ENCODE measurements at regions not wholly inside any gene's neighbourhood (a gene's known extent, or its start where the extent isn't known, plus 50 kb on each side); places are given as distances from the start of the nearest gene placed in this dataset.

- no peaks in the 10 kb centered on the region for H3K79me2 ChIP-seq (ENCODE audit: control insufficient read depth, insufficient read depth, low read length)
- no peak overlapping the region for H3K4me2 ChIP-seq (ENCODE audit: control insufficient read depth, insufficient read depth)
- no peaks in the 10 kb centered on the region for H4K20me1 ChIP-seq (ENCODE audit: control insufficient read depth, insufficient read depth)
- in situ Hi-C loops (cut with MboI) (no loop called here), intact Hi-C loops (cut with micrococcal nuclease; ENCODE audit: unreplicated experiment) (no loop called here)
- BruUV-seq (replicated peaks), result no TSS peak
- CTCF ChIA-PET, result no interaction called here
- FAIRE-seq, result no peak
- no peak overlapping the region for H3K9ac ChIP-seq (ENCODE audit: control insufficient read depth, insufficient read depth, low read length)
- H3K36me3 ChIP-seq (ENCODE audit: control insufficient read depth in 2 of 2, insufficient read depth in 2 of 2, low read length in 1 of 2), result no peaks in the 10 kb centered on the region
- no peaks in the 10 kb centered on the region for H3K4me1 ChIP-seq (ENCODE audit: control insufficient read depth, insufficient read depth, low read length)
- SMC1A ChIA-PET (ENCODE audit: uncharacterized antibody, unreplicated experiment), result no interaction called here
- RAD21 ChIA-PET (ENCODE audit: unreplicated experiment), result interaction anchor here (0.6 kb wide), 1 partner anchor 632 kb away, joined by 3 read pairs; no protein-coding TSS in a partner anchor
- DNase-seq (ENCODE audit: low read depth, low spot score), result no peak
- H3K4me3 ChIP-seq, result no peak overlapping the region
- no peaks in the 10 kb centered on the region; a peak in 1 of 4 replicates for H3K27me3 ChIP-seq (replicated peaks in 1 of 2; ENCODE audit: control insufficient read depth in 2 of 2, insufficient read depth in 2 of 2, low read length in 1 of 2)
- no peaks in the 10 kb centered on the region for H3K9me3 ChIP-seq (replicated peaks; ENCODE audit: control insufficient read depth, insufficient read depth, low read length)
- H2AFZ ChIP-seq (ENCODE audit: control insufficient read depth, low read depth, low read length), result no peak overlapping the region
- ATAC-seq, result no peak
- no peak overlapping the region for H3K27ac ChIP-seq (ENCODE audit: control insufficient read depth, insufficient read depth)
- POLR2A ChIA-PET, result no interaction called here
- TF ChIP-seq BCL11A (IDR thresholded peaks at IDR 0.05; ENCODE audit: low read depth, low read length), result no peak
- no peak for TF ChIP-seq IRF5 (IDR thresholded peaks at IDR 0.05; ENCODE audit: borderline replicate concordance)
- no peak for TF ChIP-seq BHLHE40 (IDR thresholded peaks at IDR 0.05; ENCODE audit: borderline replicate concordance in 1 of 2, low read depth in 2 of 2, low read length in 1 of 2)
- no peak for TF ChIP-seq PML (IDR thresholded peaks at IDR 0.05; ENCODE audit: low read length)
- no peak for TF ChIP-seq SMARCA5 (IDR thresholded peaks at IDR 0.05)
- no peak for TF ChIP-seq POLR2AphosphoS5 (IDR thresholded peaks at IDR 0.05; ENCODE audit: low read length)
- no peak for TF ChIP-seq KDM1A (IDR thresholded peaks at IDR 0.05; ENCODE audit: borderline replicate concordance)
- no peak for TF ChIP-seq SUZ12 (IDR thresholded peaks at IDR 0.05; ENCODE audit: unreplicated experiment)
- TF ChIP-seq BCLAF1 (IDR thresholded peaks at IDR 0.05), result no peak
- no peak for TF ChIP-seq TAF1 (IDR thresholded peaks at IDR 0.05; ENCODE audit: borderline replicate concordance, low read depth, low read length)
- TF ChIP-seq SMC3 (IDR thresholded peaks at IDR 0.05; ENCODE audit: borderline replicate concordance, low read length), result no peak
- no peak for TF ChIP-seq LARP7 (IDR thresholded peaks at IDR 0.05)
- TF ChIP-seq YBX1 (IDR thresholded peaks at IDR 0.05), result no peak
- no peak for TF ChIP-seq CBX5 (IDR thresholded peaks at IDR 0.05; ENCODE audit: low read depth)
- no peak for TF ChIP-seq ZZZ3 (IDR thresholded peaks at IDR 0.05; ENCODE audit: control insufficient read depth, insufficient read length, low read depth)
Observed at GRCh38 chr10:8499752-8500390, 445.4 kb downstream of the GATA3 start.
